ENCODE measurements at regions not wholly inside any gene's neighbourhood (a gene's known extent, or its start where the extent isn't known, plus 50 kb on each side); places are given as distances from the start of the nearest gene placed in this dataset.
"Not testable (repeated sequence)": the region's sequence is repeated elsewhere in the genome, so short reads cannot be mapped to it uniquely, and the experiment has no call there.

- ATAC-seq, result no peak
- H3K9me3 Mint-ChIP-seq, result no peaks in the 10 kb centered on the region
These were observed 203.9 kb upstream of the VLDLR start for GRCh38 chr9:2417730-2418129.

GRCh38 chr9:2418619-2419018 lies 203.0 kb upstream of the VLDLR start:
- Mint-ChIP-seq H3K36me3 (no peaks in the 10 kb centered on the region), H3K9me3 (no peaks in the 10 kb centered on the region), H3K27ac (no peak overlapping the region)
- ATAC-seq, result no peak
- DNase-seq (ENCODE audit: low spot score in 2 of 2), result no peak

More at GRCh38 chr9:2417730-2418129, 203.9 kb upstream of the VLDLR start:
- Mint-ChIP-seq H3K36me3 (no peaks in the 10 kb centered on the region), H3K27ac (no peak overlapping the region)
- no peak for DNase-seq (ENCODE audit: low spot score in 2 of 2)

GRCh38 chr9:2419347-2419746 lies 202.2 kb upstream of the VLDLR start:
- no peaks in the 10 kb centered on the region for H3K9me3 Mint-ChIP-seq
- no peak overlapping the region for H3K27ac Mint-ChIP-seq
- DNase-seq (ENCODE audit: low spot score in 2 of 2), result no peak
- no peak for ATAC-seq
- H3K36me3 Mint-ChIP-seq, result no peaks in the 10 kb centered on the region

GRCh38 chr9:2420543-2420942 lies 201.0 kb upstream of the VLDLR start:
- Mint-ChIP-seq H3K36me3 (no peaks in the 10 kb centered on the region), H3K9me3 (no peaks in the 10 kb centered on the region), H3K27ac (no peak overlapping the region)
- DNase-seq (ENCODE audit: low spot score in 2 of 2) (no peak), ATAC-seq (no peak)

- no peak overlapping the region for H3K27ac Mint-ChIP-seq
- no peaks in the 10 kb centered on the region for H3K36me3 Mint-ChIP-seq
- no peaks in the 10 kb centered on the region for H3K9me3 Mint-ChIP-seq
- DNase-seq (ENCODE audit: low spot score in 2 of 2) (no peak), ATAC-seq (no peak)
These were observed 197.0 kb upstream of the VLDLR start for GRCh38 chr9:2424619-2425033.

- Mint-ChIP-seq H3K27ac (no peak overlapping the region), H3K36me3 (no peaks in the 10 kb centered on the region), H3K9me3 (no peaks in the 10 kb centered on the region)
- DNase-seq (ENCODE audit: low spot score in 2 of 2), result no peak
- ATAC-seq, result no peak
These were observed 195.9 kb upstream of the VLDLR start for GRCh38 chr9:2425676-2426075.

GRCh38 chr9:2427120-2427891 lies 194.3 kb upstream of the VLDLR start:
- DNase-seq (ENCODE audit: low spot score in 2 of 2) (no peak), ATAC-seq (no peak)
- Mint-ChIP-seq H3K36me3 (no peaks in the 10 kb centered on the region), H3K9me3 (no peaks in the 10 kb centered on the region), H3K27ac (no peak overlapping the region)

- DNase-seq (ENCODE audit: low spot score in 2 of 2) (no peak), ATAC-seq (no peak)
- peaks cover 22 to 47% of the 10 kb centered on the region in 2 donors for H3K9me3 Mint-ChIP-seq
- H3K27ac Mint-ChIP-seq, result no peak overlapping the region
- peaks cover 16 to 33% of the 10 kb centered on the region in 2 donors for H3K36me3 Mint-ChIP-seq
These were observed 181.6 kb upstream of the VLDLR start for GRCh38 chr9:2439957-2440356.

GRCh38 chr9:2443933-2444332 lies 177.7 kb upstream of the VLDLR start:
- not testable (repeated sequence) for ATAC-seq; DNase-seq (ENCODE audit: low spot score in 2 of 2); H3K27ac Mint-ChIP-seq
- peaks cover 16 to 33% of the 10 kb centered on the region in 2 donors for H3K36me3 Mint-ChIP-seq
- H3K9me3 Mint-ChIP-seq, result peaks cover 13 to 32% of the 10 kb centered on the region in 2 donors

GRCh38 chr9:2448193-2448738 lies 173.3 kb upstream of the VLDLR start:
- Mint-ChIP-seq H3K9me3 (peaks cover 0 to 8% of the 10 kb centered on the region in 2 donors), H3K36me3 (peaks cover 0 to 9% of the 10 kb centered on the region in 2 donors), H3K27ac (no peak overlapping the region)
- ATAC-seq, result no peak
- no peak for DNase-seq (ENCODE audit: low spot score in 2 of 2)

GRCh38 chr9:2453106-2453505 lies 168.5 kb upstream of the VLDLR start:
- Mint-ChIP-seq H3K9me3 (no peaks in the 10 kb centered on the region), H3K27ac (no peak overlapping the region), H3K36me3 (no peaks in the 10 kb centered on the region)
- ATAC-seq (no peak), DNase-seq (ENCODE audit: low spot score in 2 of 2) (no peak)

- ATAC-seq, result no peak
- H3K9me3 Mint-ChIP-seq, result no peaks in the 10 kb centered on the region
- no peak overlapping the region for H3K27ac Mint-ChIP-seq
These were observed 167.9 kb upstream of the VLDLR start for GRCh38 chr9:2453701-2454100.

GRCh38 chr9:2459756-2460155 lies 161.8 kb upstream of the VLDLR start:
- no peak for DNase-seq (ENCODE audit: low spot score in 2 of 2)
- H3K27ac Mint-ChIP-seq, result no peak overlapping the region
- H3K9me3 Mint-ChIP-seq, result peaks cover 0 to 4% of the 10 kb centered on the region in 2 donors
- no peaks in the 10 kb centered on the region for H3K36me3 Mint-ChIP-seq
- no peak for ATAC-seq

More at GRCh38 chr9:2453701-2454100, 167.9 kb upstream of the VLDLR start:
- no peak for DNase-seq (ENCODE audit: low spot score in 2 of 2)
- H3K36me3 Mint-ChIP-seq, result no peaks in the 10 kb centered on the region

- DNase-seq (ENCODE audit: low spot score in 2 of 2), result no peak
- no peak overlapping the region for H3K27ac Mint-ChIP-seq
- no peaks in the 10 kb centered on the region for H3K36me3 Mint-ChIP-seq
- ATAC-seq, result no peak
- peaks cover 0 to 4% of the 10 kb centered on the region in 2 donors for H3K9me3 Mint-ChIP-seq
These were observed 159.7 kb upstream of the VLDLR start for GRCh38 chr9:2461892-2462291.

GRCh38 chr9:2464624-2465023 lies 157.0 kb upstream of the VLDLR start:
- Mint-ChIP-seq H3K36me3 (no peaks in the 10 kb centered on the region), H3K9me3 (peaks cover 0 to 4% of the 10 kb centered on the region in 2 donors), H3K27ac (no peak overlapping the region)
- DNase-seq (ENCODE audit: low spot score in 2 of 2), result no peak
- ATAC-seq, result no peak

- H3K27ac Mint-ChIP-seq, result no peak overlapping the region
These were observed 156.1 kb upstream of the VLDLR start for GRCh38 chr9:2465516-2465915.

GRCh38 chr9:2465921-2466460 lies 155.6 kb upstream of the VLDLR start:
- no peak overlapping the region for H3K27ac Mint-ChIP-seq
- DNase-seq (ENCODE audit: low spot score in 2 of 2) (no peak), ATAC-seq (peak; percentile 77 to 95)
- peaks cover 0 to 4% of the 10 kb centered on the region in 2 donors for H3K9me3 Mint-ChIP-seq
- no peaks in the 10 kb centered on the region for H3K36me3 Mint-ChIP-seq

More at GRCh38 chr9:2465516-2465915, 156.1 kb upstream of the VLDLR start:
- DNase-seq (ENCODE audit: low spot score in 2 of 2), result no peak
- Mint-ChIP-seq H3K36me3 (no peaks in the 10 kb centered on the region), H3K9me3 (peaks cover 0 to 4% of the 10 kb centered on the region in 2 donors)
- no peak for ATAC-seq

- H3K36me3 Mint-ChIP-seq, result no peaks in the 10 kb centered on the region
- ATAC-seq (no peak), DNase-seq (ENCODE audit: low spot score in 2 of 2) (no peak)
- no peak overlapping the region for H3K27ac Mint-ChIP-seq
- H3K9me3 Mint-ChIP-seq, result peaks cover 0 to 4% of the 10 kb centered on the region in 2 donors
These were observed 154.9 kb upstream of the VLDLR start for GRCh38 chr9:2466703-2467102.

Data from activated naive CD4-positive, alpha-beta T cell treated with anti-CD3 and anti-CD28 coated beads, Interleukin-2, amount 50 U/mL, for 72 hours (primary cell).